Stomach smooth muscle (tissue), 2 donors: ENCODE measurements at regions not wholly inside any gene's neighbourhood (a gene's known extent, or its start where the extent isn't known, plus 50 kb on each side); places are given as distances from the start of the nearest gene placed in this dataset.

Source experiments
- H3K27ac ChIP-seq: one replicate; pipeline ENCODE4 v1.7.0; 2013; ENCODE audit warnings: mild to moderate bottlenecking, low read length, inconsistent platforms
- H3K27me3 ChIP-seq, 2 donors: one replicate each; pipeline ENCODE4 v1.7.0; 2013; ENCODE audit warnings: low read length in 2 of 2; ENCODE audit not compliant: insufficient read depth in 2 of 2, control insufficient read depth in 1 of 2
- H3K36me3 ChIP-seq, 2 donors: one replicate each; pipeline ENCODE4 v1.7.0; 2013; ENCODE audit warnings: low read length in 2 of 2; ENCODE audit not compliant: control insufficient read depth in 2 of 2, insufficient read depth in 2 of 2
- H3K4me1 ChIP-seq: one replicate; pipeline ENCODE4 v1.7.0; 2013; ENCODE audit warnings: low read length; ENCODE audit not compliant: control insufficient read depth, insufficient read depth
- H3K4me3 ChIP-seq, 2 donors: one replicate each; pipeline ENCODE4 v1.7.0; 2013; ENCODE audit warnings: low read length in 2 of 2
- H3K9ac ChIP-seq, 2 donors: one replicate each; pipeline ENCODE4 v1.7.0; 2013; ENCODE audit warnings: low read length in 2 of 2, mild to moderate bottlenecking in 1 of 2
- H3K9me3 ChIP-seq, 2 donors: one replicate each; pipeline ENCODE4 v1.7.0; 2013; ENCODE audit warnings: low read length in 2 of 2; ENCODE audit not compliant: control insufficient read depth in 2 of 2
- donor health status: healthy.
- donor health status: Pancreatic carcinoma.

GRCh38 chr4:180436361-180436760, 1806.8 kb upstream of the TENM3 start:
- Histone ChIP-seq H3K27me3 (no peaks in the 10 kb centered on the region), H3K4me1 (no peaks in the 10 kb centered on the region), H3K4me3 (no peak overlapping the region), H3K9ac (no peak overlapping the region), H3K9me3 (no peaks in the 10 kb centered on the region), H3K36me3 (no peaks in the 10 kb centered on the region), H3K27ac (no peak overlapping the region)

DNA sequence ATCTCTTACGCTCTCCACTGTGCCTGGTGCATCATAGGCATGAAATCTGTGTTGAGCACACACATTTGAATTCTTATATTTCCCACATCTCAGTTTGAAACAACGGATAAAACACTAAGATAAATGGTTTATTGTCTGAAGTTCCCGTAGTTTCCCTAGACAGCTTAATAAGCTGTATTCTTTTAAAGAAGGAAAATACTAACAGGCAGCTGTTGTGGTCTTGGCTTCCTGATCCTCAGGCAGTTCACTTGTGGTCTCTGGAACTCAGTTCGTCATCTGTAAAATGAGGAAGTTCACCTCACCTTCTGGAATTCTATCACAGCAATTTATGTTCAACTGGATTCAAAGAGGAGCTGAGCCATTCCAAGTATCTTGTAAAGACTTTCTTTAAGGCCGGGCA, 1805.6 kb upstream of the TENM3 start:
- Histone ChIP-seq H3K4me1 (no peaks in the 10 kb centered on the region), H3K9ac (no peak overlapping the region), H3K9me3 (no peaks in the 10 kb centered on the region), H3K36me3 (no peaks in the 10 kb centered on the region), H3K27ac (no peak overlapping the region), H3K27me3 (no peaks in the 10 kb centered on the region), H3K4me3 (no peak overlapping the region)

- H3K4me1 ChIP-seq = no peaks in the 10 kb centered on the region
- no peaks in the 10 kb centered on the region for H3K27me3 ChIP-seq
- H3K9ac ChIP-seq = no peak overlapping the region
- H3K9me3 ChIP-seq = no peaks in the 10 kb centered on the region
- H3K36me3 ChIP-seq = no peaks in the 10 kb centered on the region
- no peak overlapping the region for H3K27ac ChIP-seq
- no peak overlapping the region for H3K4me3 ChIP-seq
Observed at GRCh38 chr4:180448306-180448705, 1794.9 kb upstream of the TENM3 start.

- H3K36me3 ChIP-seq = no peaks in the 10 kb centered on the region
- no peaks in the 10 kb centered on the region for H3K27me3 ChIP-seq
- H3K4me1 ChIP-seq = no peaks in the 10 kb centered on the region
- H3K9me3 ChIP-seq = no peaks in the 10 kb centered on the region
- H3K27ac ChIP-seq = no peak overlapping the region
- H3K4me3 ChIP-seq = no peak overlapping the region
- H3K9ac ChIP-seq = no peak overlapping the region
Observed at GRCh38 chr4:180449395-180449956, 1793.7 kb upstream of the TENM3 start.

GRCh38 chr4:180455226-180455625, 1788.0 kb upstream of the TENM3 start:
- no peaks in the 10 kb centered on the region for H3K9me3 ChIP-seq
- H3K27me3 ChIP-seq = no peaks in the 10 kb centered on the region
- no peaks in the 10 kb centered on the region for H3K36me3 ChIP-seq
- H3K27ac ChIP-seq = no peak overlapping the region
- no peak overlapping the region for H3K9ac ChIP-seq
- no peak overlapping the region for H3K4me3 ChIP-seq
- H3K4me1 ChIP-seq = no peaks in the 10 kb centered on the region

GRCh38 chr4:180456928-180457327, 1786.3 kb upstream of the TENM3 start:
- Histone ChIP-seq H3K9ac (no peak overlapping the region), H3K27ac (no peak overlapping the region), H3K9me3 (no peaks in the 10 kb centered on the region)

DNA sequence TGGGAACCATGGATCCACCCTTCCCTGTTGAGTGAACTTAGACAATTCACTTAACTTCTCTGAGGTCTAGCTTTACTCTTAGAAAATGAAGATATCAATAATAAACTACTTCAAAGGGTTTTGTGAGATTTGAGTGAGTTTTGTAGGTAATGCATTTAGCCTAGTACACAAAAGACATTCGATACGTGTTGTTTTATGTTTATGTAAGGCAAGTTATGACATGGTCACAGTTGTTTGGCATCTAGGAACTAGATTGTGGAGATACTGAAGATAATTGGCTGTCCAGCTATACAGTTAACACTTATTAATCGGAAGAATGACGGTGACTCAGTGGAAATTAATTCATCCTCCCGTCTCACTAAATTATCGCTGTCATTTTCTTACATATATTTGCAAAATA, 1781.1 kb upstream of the TENM3 start:
- Histone ChIP-seq H3K9ac (no peak overlapping the region), H3K27me3 (no peaks in the 10 kb centered on the region), H3K4me1 (no peaks in the 10 kb centered on the region), H3K36me3 (no peaks in the 10 kb centered on the region), H3K27ac (no peak overlapping the region), H3K4me3 (no peak overlapping the region), H3K9me3 (no peaks in the 10 kb centered on the region)

More at GRCh38 chr4:180456928-180457327, 1786.3 kb upstream of the TENM3 start:
- Histone ChIP-seq H3K36me3 (no peaks in the 10 kb centered on the region), H3K4me1 (no peaks in the 10 kb centered on the region), H3K4me3 (no peak overlapping the region), H3K27me3 (no peaks in the 10 kb centered on the region)

- no peaks in the 10 kb centered on the region for H3K4me1 ChIP-seq
- no peak overlapping the region for H3K27ac ChIP-seq
- H3K9ac ChIP-seq = no peak overlapping the region
- H3K9me3 ChIP-seq = no peaks in the 10 kb centered on the region
- no peak overlapping the region for H3K4me3 ChIP-seq
- H3K36me3 ChIP-seq = no peaks in the 10 kb centered on the region
- no peaks in the 10 kb centered on the region for H3K27me3 ChIP-seq
Observed at GRCh38 chr4:180465364-180465763, 1777.8 kb upstream of the TENM3 start.

DNA sequence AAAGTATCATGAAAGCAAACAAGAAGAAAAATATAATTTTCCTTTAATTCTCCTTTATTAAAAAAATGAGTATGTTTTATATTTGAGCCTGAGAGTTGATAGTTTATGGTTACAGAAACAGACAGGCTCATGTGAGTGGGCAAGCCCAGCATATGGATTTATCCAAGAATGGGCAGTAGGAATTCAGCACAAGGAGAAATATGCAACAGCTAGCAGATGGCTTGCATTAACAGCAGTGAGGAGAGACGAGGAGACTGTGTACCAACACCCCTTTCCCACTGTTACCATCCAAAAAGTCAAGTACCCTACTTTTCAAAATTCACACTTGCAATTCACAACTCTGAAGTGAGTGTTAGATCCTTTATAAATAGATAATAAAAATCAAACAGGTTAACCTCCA, 1760.2 kb upstream of the TENM3 start:
- no peaks in the 10 kb centered on the region for H3K36me3 ChIP-seq

GRCh38 chr4:180485407-180485806, 1757.8 kb upstream of the TENM3 start:
- Histone ChIP-seq H3K36me3 (no peaks in the 10 kb centered on the region), H3K27me3 (no peaks in the 10 kb centered on the region), H3K4me1 (no peaks in the 10 kb centered on the region), H3K4me3 (no peak overlapping the region), H3K27ac (no peak overlapping the region), H3K9ac (no peak overlapping the region), H3K9me3 (no peaks in the 10 kb centered on the region)

More for the DNA sequence above, 1760.2 kb upstream of the TENM3 start:
- Histone ChIP-seq H3K4me1 (no peaks in the 10 kb centered on the region), H3K9ac (no peak overlapping the region), H3K27me3 (no peaks in the 10 kb centered on the region), H3K9me3 (no peaks in the 10 kb centered on the region), H3K27ac (no peak overlapping the region), H3K4me3 (no peak overlapping the region)

DNA sequence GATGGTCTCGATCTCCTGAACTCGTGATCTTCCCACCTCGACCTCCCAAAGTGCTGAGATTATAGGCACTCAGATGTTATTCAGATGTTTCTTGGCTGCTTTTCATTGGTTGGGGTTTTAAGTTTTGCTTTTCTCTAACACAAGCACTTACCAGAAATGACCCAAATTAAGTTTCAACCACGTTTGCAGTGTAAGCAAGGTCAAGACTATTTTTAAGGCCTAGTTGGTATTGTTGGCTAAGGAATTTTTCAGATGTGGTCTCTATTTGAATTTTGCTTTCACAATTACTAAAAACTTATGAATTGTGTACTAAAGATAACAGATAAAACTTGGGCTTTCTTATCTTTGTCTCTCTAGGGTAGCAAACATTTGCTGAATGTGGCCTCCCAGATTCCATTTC, 1756.9 kb upstream of the TENM3 start:
- no peaks in the 10 kb centered on the region for H3K27me3 ChIP-seq
- no peaks in the 10 kb centered on the region for H3K9me3 ChIP-seq
- H3K36me3 ChIP-seq = no peaks in the 10 kb centered on the region
- no peak overlapping the region for H3K9ac ChIP-seq
- no peaks in the 10 kb centered on the region for H3K4me1 ChIP-seq
- no peak overlapping the region for H3K4me3 ChIP-seq
- H3K27ac ChIP-seq = no peak overlapping the region
